ENCODE measurements at regions not wholly inside any gene's neighbourhood (a gene's known extent, or its start where the extent isn't known, plus 50 kb on each side); places are given as distances from the start of the nearest gene placed in this dataset.

GRCh38 chrX:940691-941090 lies 271.8 kb downstream of the CRLF2 start:
- Histone ChIP-seq H3K4me2 (ENCODE audit: low read depth, low read length, poor library complexity, severe bottlenecking) (no peak overlapping the region), H3K9me2 (replicated peaks; ENCODE audit: low read depth, low read length) (no peaks in the 10 kb centered on the region), H3K9me3 (ENCODE audit: insufficient read depth, low read depth, low read length) (no peaks in the 10 kb centered on the region), H3K36me3 (ENCODE audit: insufficient read depth, low read length) (no peaks in the 10 kb centered on the region), H3K79me2 (ENCODE audit: insufficient read depth, low read length) (no peaks in the 10 kb centered on the region), H3K9ac (ENCODE audit: low read depth, low read length, poor library complexity, severe bottlenecking) (no peak overlapping the region), H3K4me1 (ENCODE audit: insufficient read depth, low read length, poor library complexity, severe bottlenecking) (no peaks in the 10 kb centered on the region), H3K27me3 (ENCODE audit: insufficient read depth, low read length, poor library complexity, severe bottlenecking) (no peaks in the 10 kb centered on the region), H2AFZ (ENCODE audit: low read length) (no peak overlapping the region), H3F3A (ENCODE audit: low read depth) (no peaks in the 10 kb centered on the region), H3K4me3 (ENCODE audit: low read length, poor library complexity, severe bottlenecking) (no peak overlapping the region), H4K20me1 (ENCODE audit: insufficient read depth, low read length, poor library complexity, severe bottlenecking) (no peaks in the 10 kb centered on the region)
- TF ChIP-seq, protein P1, sequence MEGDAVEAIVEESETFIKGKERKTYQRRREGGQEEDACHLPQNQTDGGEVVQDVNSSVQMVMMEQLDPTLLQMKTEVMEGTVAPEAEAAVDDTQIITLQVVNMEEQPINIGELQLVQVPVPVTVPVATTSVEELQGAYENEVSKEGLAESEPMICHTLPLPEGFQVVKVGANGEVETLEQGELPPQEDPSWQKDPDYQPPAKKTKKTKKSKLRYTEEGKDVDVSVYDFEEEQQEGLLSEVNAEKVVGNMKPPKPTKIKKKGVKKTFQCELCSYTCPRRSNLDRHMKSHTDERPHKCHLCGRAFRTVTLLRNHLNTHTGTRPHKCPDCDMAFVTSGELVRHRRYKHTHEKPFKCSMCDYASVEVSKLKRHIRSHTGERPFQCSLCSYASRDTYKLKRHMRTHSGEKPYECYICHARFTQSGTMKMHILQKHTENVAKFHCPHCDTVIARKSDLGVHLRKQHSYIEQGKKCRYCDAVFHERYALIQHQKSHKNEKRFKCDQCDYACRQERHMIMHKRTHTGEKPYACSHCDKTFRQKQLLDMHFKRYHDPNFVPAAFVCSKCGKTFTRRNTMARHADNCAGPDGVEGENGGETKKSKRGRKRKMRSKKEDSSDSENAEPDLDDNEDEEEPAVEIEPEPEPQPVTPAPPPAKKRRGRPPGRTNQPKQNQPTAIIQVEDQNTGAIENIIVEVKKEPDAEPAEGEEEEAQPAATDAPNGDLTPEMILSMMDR (conservative IDR thresholded peaks at IDR 0.05; ENCODE audit: low read length): no peak
- no peak for TF ChIP-seq EZH2phosphoT487 (IDR thresholded peaks at IDR 0.05; ENCODE audit: borderline replicate concordance)

GRCh38 chrX:936979-937769 lies 275.3 kb downstream of the CRLF2 start:
- no peak overlapping the region for H3K9ac ChIP-seq (ENCODE audit: low read depth, low read length, poor library complexity, severe bottlenecking)
- no peaks in the 10 kb centered on the region for H3K79me2 ChIP-seq (ENCODE audit: insufficient read depth, low read length)
- H3F3A ChIP-seq (ENCODE audit: low read depth): no peaks in the 10 kb centered on the region
- TF ChIP-seq EZH2phosphoT487 (IDR thresholded peaks at IDR 0.05; ENCODE audit: borderline replicate concordance): no peak
- TF ChIP-seq, protein P1 (conservative IDR thresholded peaks at IDR 0.05; ENCODE audit: low read length): no peak
- no peak overlapping the region for H3K4me3 ChIP-seq (ENCODE audit: low read length, poor library complexity, severe bottlenecking)
- no peaks in the 10 kb centered on the region for H3K36me3 ChIP-seq (ENCODE audit: insufficient read depth, low read length)
- no peaks in the 10 kb centered on the region for H3K4me1 ChIP-seq (ENCODE audit: insufficient read depth, low read length, poor library complexity, severe bottlenecking)
- no peaks in the 10 kb centered on the region for H3K9me3 ChIP-seq (ENCODE audit: insufficient read depth, low read depth, low read length)
- no peaks in the 10 kb centered on the region for H3K27me3 ChIP-seq (ENCODE audit: insufficient read depth, low read length, poor library complexity, severe bottlenecking)
- H4K20me1 ChIP-seq (ENCODE audit: insufficient read depth, low read length, poor library complexity, severe bottlenecking): no peaks in the 10 kb centered on the region
- no peaks in the 10 kb centered on the region for H3K9me2 ChIP-seq (replicated peaks; ENCODE audit: low read depth, low read length)
- H2AFZ ChIP-seq (ENCODE audit: low read length): no peak overlapping the region
- no peak overlapping the region for H3K4me2 ChIP-seq (ENCODE audit: low read depth, low read length, poor library complexity, severe bottlenecking)

DNA sequence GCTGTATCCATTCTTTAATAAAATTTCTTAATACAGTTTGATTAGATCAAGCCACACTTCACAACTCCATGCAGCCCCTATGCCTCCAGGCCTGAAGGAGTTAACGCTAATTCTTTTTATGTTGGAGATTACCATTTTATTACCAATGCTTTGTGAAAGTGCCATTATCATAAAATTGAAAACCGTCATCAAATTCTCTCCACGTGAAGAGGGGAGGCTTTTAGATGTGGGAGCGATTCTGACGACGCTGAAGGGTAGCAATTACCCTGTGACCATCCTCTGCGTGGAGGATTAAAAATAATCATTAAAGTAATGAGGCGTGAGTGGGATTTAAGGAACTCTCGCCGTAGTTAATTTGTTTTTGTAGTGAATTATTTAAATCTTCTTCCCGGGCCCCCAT lies 278.8 kb downstream of the CRLF2 start:
- Histone ChIP-seq H3K36me3 (ENCODE audit: insufficient read depth, low read length) (no peaks in the 10 kb centered on the region), H2AFZ (ENCODE audit: low read length) (no peak overlapping the region), H3K9me3 (ENCODE audit: insufficient read depth, low read depth, low read length) (no peaks in the 10 kb centered on the region), H4K20me1 (ENCODE audit: insufficient read depth, low read length, poor library complexity, severe bottlenecking) (no peaks in the 10 kb centered on the region), H3K27me3 (ENCODE audit: insufficient read depth, low read length, poor library complexity, severe bottlenecking) (no peaks in the 10 kb centered on the region), H3F3A (ENCODE audit: low read depth) (no peaks in the 10 kb centered on the region), H3K9me2 (replicated peaks; ENCODE audit: low read depth, low read length) (no peaks in the 10 kb centered on the region), H3K4me3 (ENCODE audit: low read length, poor library complexity, severe bottlenecking) (no peak overlapping the region), H3K9ac (ENCODE audit: low read depth, low read length, poor library complexity, severe bottlenecking) (no peak overlapping the region), H3K79me2 (ENCODE audit: insufficient read depth, low read length) (no peaks in the 10 kb centered on the region), H3K4me2 (ENCODE audit: low read depth, low read length, poor library complexity, severe bottlenecking) (no peak overlapping the region), H3K4me1 (ENCODE audit: insufficient read depth, low read length, poor library complexity, severe bottlenecking) (no peaks in the 10 kb centered on the region)
- no peak for TF ChIP-seq EZH2phosphoT487 (IDR thresholded peaks at IDR 0.05; ENCODE audit: borderline replicate concordance)
- TF ChIP-seq, protein P1 (conservative IDR thresholded peaks at IDR 0.05; ENCODE audit: low read length): no peak

Measured in Loucy (cell line).